IPS-15b (cell line): ENCODE measurements at regions not wholly inside any gene's neighbourhood (a gene's known extent, or its start where the extent isn't known, plus 50 kb on each side); places are given as distances from the start of the nearest gene placed in this dataset.

Experiments
- H3K27me3 ChIP-seq: one replicate; pipeline ENCODE4 v1.6.1; 2013; ENCODE audit warnings: low read length; ENCODE audit not compliant: control insufficient read depth, insufficient read depth
- H3K36me3 ChIP-seq: one replicate; pipeline ENCODE4 v1.6.1; 2013; ENCODE audit warnings: low read length; ENCODE audit not compliant: control insufficient read depth, insufficient read depth
- H3K4me1 ChIP-seq: one replicate; pipeline ENCODE4 v1.6.1; 2013; ENCODE audit warnings: mild to moderate bottlenecking, low read length; ENCODE audit not compliant: control insufficient read depth, insufficient read depth
- H3K4me3 ChIP-seq: one replicate; pipeline ENCODE4 v1.5.1; 2013; ENCODE audit warnings: low read depth, low read length
- H3K9ac ChIP-seq: one replicate; pipeline ENCODE4 v1.6.1; 2013; ENCODE audit warnings: low read depth, mild to moderate bottlenecking, low read length
- H3K9me3 ChIP-seq: one replicate; pipeline ENCODE4 v1.6.1; 2013; ENCODE audit warnings: mild to moderate bottlenecking, low read length; ENCODE audit not compliant: control insufficient read depth, insufficient read depth

DNA sequence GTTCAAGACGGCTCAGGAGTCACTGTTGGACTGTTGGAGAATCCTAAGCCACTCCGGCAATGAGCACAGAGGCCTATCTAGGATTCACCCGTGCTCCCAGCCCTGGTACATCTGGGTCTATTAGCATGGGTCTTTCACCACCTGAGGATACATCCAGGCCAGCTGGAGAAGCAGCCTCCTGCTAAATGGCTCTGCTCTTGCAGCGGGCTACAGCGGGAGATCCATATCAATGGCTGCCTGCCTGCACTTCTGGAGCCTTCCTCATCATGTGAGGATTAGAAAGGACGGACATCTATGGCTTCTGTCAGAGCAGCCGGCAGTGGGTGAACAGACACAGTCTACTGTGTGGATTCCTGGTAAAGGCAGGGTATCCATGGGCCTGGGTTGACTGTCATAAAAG, 357.4 kb downstream of the MLLT3 start:
- H3K9ac ChIP-seq = no peak overlapping the region
- H3K27me3 ChIP-seq = no peaks in the 10 kb centered on the region
- H3K36me3 ChIP-seq = no peaks in the 10 kb centered on the region
- no peaks in the 10 kb centered on the region for H3K4me1 ChIP-seq
- H3K9me3 ChIP-seq = no peaks in the 10 kb centered on the region
- no peak overlapping the region for H3K4me3 ChIP-seq

GRCh38 chr9:20262611-20263010, 359.7 kb downstream of the MLLT3 start:
- Histone ChIP-seq H3K9ac (no peak overlapping the region), H3K9me3 (no peaks in the 10 kb centered on the region), H3K4me3 (no peak overlapping the region), H3K4me1 (no peaks in the 10 kb centered on the region), H3K36me3 (no peaks in the 10 kb centered on the region), H3K27me3 (no peaks in the 10 kb centered on the region)

DNA sequence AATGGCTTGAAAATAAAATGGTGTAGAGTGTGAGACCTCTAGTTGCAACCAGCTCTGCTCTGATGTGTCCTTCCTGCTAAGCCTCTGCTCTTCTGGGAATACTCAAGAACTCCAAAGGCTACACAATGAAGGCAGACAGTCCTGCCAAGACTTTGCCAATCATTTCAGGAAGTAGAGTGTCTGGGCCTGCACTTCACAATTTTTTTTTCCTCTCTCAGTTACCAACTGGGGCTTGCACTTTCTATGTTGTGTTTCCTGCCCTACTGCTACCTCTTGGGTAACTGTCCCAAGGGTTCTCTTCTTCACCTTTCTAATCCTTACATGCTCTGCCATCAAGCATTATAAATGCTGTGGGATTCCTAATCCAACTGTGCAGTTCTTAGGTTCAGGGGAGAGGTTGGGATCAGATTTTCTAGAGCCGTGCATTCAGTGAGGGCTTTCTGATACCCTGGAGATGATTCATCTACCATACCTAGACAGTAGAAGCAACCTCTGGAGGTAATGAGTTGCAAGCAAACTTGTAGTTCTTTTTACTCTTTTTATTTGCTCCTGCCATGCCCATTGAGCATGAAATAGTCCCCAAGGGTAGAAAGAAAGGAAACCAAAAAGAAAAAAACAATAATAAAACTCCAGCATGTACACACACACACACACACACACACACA, 365.9 kb downstream of the MLLT3 start:
- H3K9ac ChIP-seq = no peak overlapping the region
- no peaks in the 10 kb centered on the region for H3K9me3 ChIP-seq
- no peaks in the 10 kb centered on the region for H3K4me1 ChIP-seq
- no peak overlapping the region for H3K4me3 ChIP-seq
- H3K27me3 ChIP-seq = no peaks in the 10 kb centered on the region
- H3K36me3 ChIP-seq = no peaks in the 10 kb centered on the region

- no peaks in the 10 kb centered on the region for H3K4me1 ChIP-seq
These were observed 367.2 kb downstream of the MLLT3 start for GRCh38 chr9:20255052-20255451.

DNA sequence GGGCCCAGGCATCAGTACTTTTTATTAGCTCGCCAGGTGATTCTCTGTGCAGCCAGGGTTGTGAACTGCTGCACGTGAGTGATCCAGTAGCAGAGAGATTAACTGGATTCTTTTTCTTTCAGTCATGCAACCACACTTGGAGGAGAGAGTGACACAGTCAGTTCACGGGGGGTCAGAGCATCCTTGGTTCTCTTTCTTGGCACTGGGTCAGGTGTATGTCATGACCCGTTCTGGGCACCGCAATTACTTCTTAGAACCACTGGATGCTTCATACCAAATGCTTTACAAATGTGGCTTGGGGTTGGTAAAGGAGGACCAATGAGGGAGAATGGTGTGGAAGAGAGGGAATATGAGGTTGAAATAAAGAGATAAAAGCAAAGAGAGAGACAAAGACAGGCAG, 368.7 kb downstream of the MLLT3 start:
- Histone ChIP-seq H3K9ac (no peak overlapping the region), H3K36me3 (no peaks in the 10 kb centered on the region), H3K4me1 (no peaks in the 10 kb centered on the region), H3K4me3 (no peak overlapping the region), H3K27me3 (no peaks in the 10 kb centered on the region), H3K9me3 (no peaks in the 10 kb centered on the region)

More at GRCh38 chr9:20255052-20255451, 367.2 kb downstream of the MLLT3 start:
- no peaks in the 10 kb centered on the region for H3K9me3 ChIP-seq
- H3K9ac ChIP-seq = no peak overlapping the region
- H3K4me3 ChIP-seq = no peak overlapping the region
- no peaks in the 10 kb centered on the region for H3K36me3 ChIP-seq
- no peaks in the 10 kb centered on the region for H3K27me3 ChIP-seq

DNA sequence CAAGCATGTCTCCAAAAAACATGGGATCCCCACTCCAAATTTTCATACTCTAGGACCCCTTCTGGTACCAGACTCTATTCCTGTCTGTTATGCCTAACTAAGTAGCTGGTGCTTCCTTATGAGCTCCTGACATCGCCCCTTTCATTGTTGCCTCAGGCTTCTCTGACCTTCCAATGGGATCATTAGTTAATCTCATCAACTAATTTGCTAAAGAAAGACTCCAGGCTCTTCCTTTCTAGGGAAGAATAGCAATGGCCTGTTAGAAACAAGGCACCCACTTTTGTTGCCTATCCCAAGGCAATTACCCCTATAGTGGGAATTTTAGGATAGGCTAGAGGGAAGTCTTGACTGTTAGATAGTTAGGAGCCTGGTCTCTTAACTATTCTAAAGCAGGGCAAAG, 369.5 kb downstream of the MLLT3 start:
- Histone ChIP-seq H3K9me3 (no peaks in the 10 kb centered on the region), H3K27me3 (no peaks in the 10 kb centered on the region), H3K4me3 (no peak overlapping the region), H3K9ac (no peak overlapping the region), H3K4me1 (no peaks in the 10 kb centered on the region), H3K36me3 (no peaks in the 10 kb centered on the region)

- no peaks in the 10 kb centered on the region for H3K9me3 ChIP-seq
- no peak overlapping the region for H3K4me3 ChIP-seq
- no peaks in the 10 kb centered on the region for H3K27me3 ChIP-seq
- H3K9ac ChIP-seq = no peak overlapping the region
- H3K36me3 ChIP-seq = no peaks in the 10 kb centered on the region
- no peaks in the 10 kb centered on the region for H3K4me1 ChIP-seq
These were observed 371.5 kb downstream of the MLLT3 start for GRCh38 chr9:20250791-20251190.

DNA sequence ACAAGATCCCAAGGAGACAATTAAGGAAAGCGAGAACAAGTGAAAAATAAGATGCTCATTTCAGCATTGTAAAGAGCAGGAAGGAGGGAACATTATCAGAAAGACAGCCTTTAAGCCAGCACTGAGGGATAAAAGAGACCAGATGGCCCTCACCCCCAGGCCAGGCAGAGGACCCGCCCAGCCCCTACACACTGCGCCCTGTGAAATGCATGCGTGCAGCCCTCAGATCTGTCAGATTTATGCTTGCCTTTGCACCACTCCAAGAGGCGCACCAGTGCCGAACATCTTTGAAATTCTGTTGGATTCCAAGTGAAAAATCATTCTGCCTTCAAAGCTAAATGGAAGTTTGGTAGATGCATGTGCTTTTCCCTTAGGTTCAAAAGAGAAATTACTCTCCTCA, 378.0 kb downstream of the MLLT3 start:
- Histone ChIP-seq H3K9me3 (no peaks in the 10 kb centered on the region), H3K9ac (no peak overlapping the region), H3K36me3 (no peaks in the 10 kb centered on the region), H3K4me3 (no peak overlapping the region), H3K4me1 (peaks cover 4% of the 10 kb centered on the region), H3K27me3 (peaks cover 15% of the 10 kb centered on the region)

DNA sequence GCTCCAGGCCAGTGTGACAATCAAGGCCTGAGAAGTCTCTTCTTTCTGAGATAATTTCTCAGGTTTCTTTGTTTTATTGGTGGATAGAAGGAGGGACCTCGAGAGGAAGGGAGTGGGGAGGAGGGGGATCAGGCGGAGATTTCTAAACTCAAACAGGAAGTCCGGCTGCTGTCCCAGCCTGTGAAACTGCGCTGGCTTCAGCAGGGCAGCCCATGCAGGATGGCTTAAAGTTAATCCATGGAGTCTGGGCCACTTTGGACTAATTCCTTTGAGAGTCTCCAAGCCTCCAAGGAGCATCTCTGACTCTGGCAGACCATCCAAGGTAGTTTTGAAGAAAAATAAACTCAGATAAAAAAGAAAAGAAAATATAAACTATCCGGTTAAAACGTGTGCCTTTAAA, 378.5 kb downstream of the MLLT3 start:
- Histone ChIP-seq H3K27me3 (peaks cover 15% of the 10 kb centered on the region), H3K9me3 (no peaks in the 10 kb centered on the region), H3K9ac (no peak overlapping the region), H3K4me1 (peaks cover 4% of the 10 kb centered on the region), H3K36me3 (no peaks in the 10 kb centered on the region), H3K4me3 (no peak overlapping the region)

DNA sequence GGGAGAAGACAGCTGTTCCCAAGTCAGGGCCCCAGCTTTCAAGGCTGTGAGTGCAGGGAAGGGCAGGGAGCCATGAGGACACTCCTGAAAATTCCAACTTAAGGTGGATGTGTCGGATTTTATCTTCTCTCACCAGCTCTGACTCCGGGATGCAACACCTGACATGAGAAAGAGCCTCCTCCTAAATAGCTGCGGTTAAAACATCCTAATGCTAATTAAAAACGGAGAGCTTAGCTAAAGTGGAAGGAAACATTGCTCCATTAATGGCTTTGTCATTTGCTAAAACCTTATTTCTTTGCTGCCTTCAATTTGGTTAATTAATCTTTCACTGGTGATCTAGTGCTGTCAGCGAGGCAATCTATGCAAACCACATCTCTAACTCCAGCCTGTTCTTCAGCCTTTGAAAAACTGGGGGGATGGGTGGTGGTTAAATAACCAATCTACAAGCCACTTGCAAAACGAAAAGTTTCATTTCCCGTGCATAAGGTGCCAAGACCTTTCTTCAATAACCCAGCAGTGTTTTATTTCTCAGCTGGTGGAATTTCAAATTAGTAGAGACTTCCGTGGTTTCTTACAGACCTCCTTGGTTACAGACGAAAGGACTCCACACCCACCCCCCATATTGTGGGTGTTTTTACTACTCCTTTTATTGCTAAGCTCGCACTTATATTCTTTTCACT, 379.6 kb downstream of the MLLT3 start:
- no peaks in the 10 kb centered on the region for H3K9me3 ChIP-seq
- H3K27me3 ChIP-seq = peaks cover 15% of the 10 kb centered on the region
- H3K4me3 ChIP-seq = no peak overlapping the region
- H3K9ac ChIP-seq = no peak overlapping the region
- peaks cover 4% of the 10 kb centered on the region for H3K4me1 ChIP-seq
- H3K36me3 ChIP-seq = no peaks in the 10 kb centered on the region

GRCh38 chr9:20240498-20240897, 381.8 kb downstream of the MLLT3 start:
- Histone ChIP-seq H3K9ac (no peak overlapping the region), H3K4me3 (no peak overlapping the region), H3K9me3 (peaks cover 9% of the 10 kb centered on the region), H3K36me3 (no peaks in the 10 kb centered on the region), H3K27me3 (peaks cover 15% of the 10 kb centered on the region), H3K4me1 (peaks cover 4% of the 10 kb centered on the region)

GRCh38 chr9:20238921-20239320, 383.4 kb downstream of the MLLT3 start:
- Histone ChIP-seq H3K36me3 (no peaks in the 10 kb centered on the region), H3K27me3 (peaks cover 15% of the 10 kb centered on the region), H3K9ac (no peak overlapping the region), H3K4me1 (peaks cover 4% of the 10 kb centered on the region), H3K9me3 (peaks cover 11% of the 10 kb centered on the region), H3K4me3 (no peak overlapping the region)
